Mammary epithelial cell (primary cell): ENCODE measurements at regions not wholly inside any gene's neighbourhood (a gene's known extent, or its start where the extent isn't known, plus 50 kb on each side); places are given as distances from the start of the nearest gene placed in this dataset.

Experiments
- EZH2 ChIP-seq: IDR thresholded peaks from 2 replicates; pipeline ENCODE4 v1.6.1; 2012; ENCODE audit warnings: low read length, inconsistent platforms, borderline replicate concordance
- TF ChIP-seq, protein P1 (sequence below), 2 donors: IDR thresholded peaks in 1 of 2; conservative IDR thresholded peaks in 1 of 2; 2 replicates each; pipeline ENCODE4 v1.5.1; 2011 to 2012; ENCODE audit warnings: inconsistent platforms in 2 of 2, low read length in 2 of 2, mild to moderate bottlenecking in 2 of 2, control low read depth in 1 of 2, low read depth in 1 of 2; ENCODE audit not compliant: insufficient read depth in 1 of 2; ENCODE audit errors: extremely low read depth in 1 of 2

DNA sequence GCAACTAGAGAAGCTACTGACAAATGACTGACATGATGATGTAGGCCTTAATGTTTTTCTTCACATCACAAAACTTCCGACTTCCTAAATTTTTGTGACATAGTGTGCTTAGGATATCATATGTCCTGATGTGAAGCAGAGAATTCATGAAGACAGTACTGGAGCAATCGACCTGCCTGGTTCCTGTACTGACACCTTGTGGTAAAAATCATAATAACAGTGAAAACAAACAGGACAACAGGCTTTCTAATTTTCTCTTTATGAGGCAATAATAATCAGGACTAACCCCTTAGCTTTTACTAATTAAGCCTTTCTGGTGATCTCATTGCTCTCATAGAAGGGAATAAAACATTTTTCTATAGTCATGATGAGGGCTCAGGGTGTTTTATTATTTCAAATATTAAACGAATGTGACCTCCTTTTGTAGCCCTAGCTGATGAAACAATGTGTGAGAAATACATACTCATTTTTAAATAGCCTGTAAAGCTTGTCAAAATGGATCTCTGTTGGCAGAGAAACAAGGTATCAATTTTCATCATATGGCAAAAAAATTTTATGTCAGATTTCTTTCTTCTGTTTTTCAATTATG, 158.4 kb downstream of the TENT5D start:
- TF ChIP-seq, protein P1, sequence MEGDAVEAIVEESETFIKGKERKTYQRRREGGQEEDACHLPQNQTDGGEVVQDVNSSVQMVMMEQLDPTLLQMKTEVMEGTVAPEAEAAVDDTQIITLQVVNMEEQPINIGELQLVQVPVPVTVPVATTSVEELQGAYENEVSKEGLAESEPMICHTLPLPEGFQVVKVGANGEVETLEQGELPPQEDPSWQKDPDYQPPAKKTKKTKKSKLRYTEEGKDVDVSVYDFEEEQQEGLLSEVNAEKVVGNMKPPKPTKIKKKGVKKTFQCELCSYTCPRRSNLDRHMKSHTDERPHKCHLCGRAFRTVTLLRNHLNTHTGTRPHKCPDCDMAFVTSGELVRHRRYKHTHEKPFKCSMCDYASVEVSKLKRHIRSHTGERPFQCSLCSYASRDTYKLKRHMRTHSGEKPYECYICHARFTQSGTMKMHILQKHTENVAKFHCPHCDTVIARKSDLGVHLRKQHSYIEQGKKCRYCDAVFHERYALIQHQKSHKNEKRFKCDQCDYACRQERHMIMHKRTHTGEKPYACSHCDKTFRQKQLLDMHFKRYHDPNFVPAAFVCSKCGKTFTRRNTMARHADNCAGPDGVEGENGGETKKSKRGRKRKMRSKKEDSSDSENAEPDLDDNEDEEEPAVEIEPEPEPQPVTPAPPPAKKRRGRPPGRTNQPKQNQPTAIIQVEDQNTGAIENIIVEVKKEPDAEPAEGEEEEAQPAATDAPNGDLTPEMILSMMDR (conservative IDR thresholded peaks at IDR 0.05 in 1 of 2, IDR thresholded peaks at IDR 0.05 in 1 of 2; ENCODE audit: extremely low read depth in 1 of 2, insufficient read depth in 1 of 2, low read depth in 1 of 2, low read length in 2 of 2) = peak; percentile 57 to 65
- TF ChIP-seq EZH2 = no peak
